ENCODE measurements at regions not wholly inside any gene's neighbourhood (a gene's known extent, or its start where the extent isn't known, plus 50 kb on each side); places are given as distances from the start of the nearest gene placed in this dataset.

DNA sequence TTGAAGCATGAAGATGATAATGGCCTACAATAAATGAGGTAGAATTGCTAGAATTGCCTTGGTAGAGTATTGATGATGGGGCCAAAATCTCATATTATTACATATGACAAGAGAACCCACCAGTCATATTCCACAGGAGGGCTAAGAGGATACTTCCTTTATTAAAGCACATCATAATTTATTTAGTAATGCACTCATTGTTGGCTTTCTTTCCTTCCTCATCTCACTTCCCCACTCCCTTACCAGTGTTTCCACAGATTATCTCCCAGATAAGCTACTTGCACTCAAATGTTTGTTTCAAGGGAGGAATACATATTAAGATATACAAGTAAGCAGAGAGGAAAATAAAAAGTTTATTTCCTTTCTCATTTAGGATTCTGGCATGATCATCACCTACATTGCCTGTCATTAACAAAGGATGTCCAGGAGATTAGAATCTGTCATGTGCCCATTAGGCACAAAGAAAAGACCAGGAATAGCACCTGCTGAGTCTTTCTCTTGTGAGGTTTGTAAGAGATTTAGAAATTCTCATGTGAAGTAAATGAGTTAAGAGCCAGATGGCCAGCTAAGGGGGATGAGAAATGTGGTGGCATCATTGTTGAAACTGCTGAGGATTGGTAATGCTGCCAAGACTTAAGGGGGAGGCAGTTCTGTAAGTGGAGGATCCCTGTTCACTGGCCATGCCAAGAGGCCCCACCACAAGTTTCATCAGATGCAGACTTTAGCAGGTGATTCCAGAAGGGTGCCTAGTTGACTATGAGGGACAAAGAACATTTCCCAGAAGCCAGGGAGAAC lies 52.4 kb upstream of the PRDM8 start:
- no peak for TF ChIP-seq TAF1 (IDR thresholded peaks at IDR 0.05; ENCODE audit: borderline replicate concordance, low read depth, low read length)
- TF ChIP-seq POLR2AphosphoS5 (IDR thresholded peaks at IDR 0.05; ENCODE audit: low read depth, low read length), result no peak
